CD14-positive monocyte (primary cell): ENCODE measurements at regions not wholly inside any gene's neighbourhood (a gene's known extent, or its start where the extent isn't known, plus 50 kb on each side); places are given as distances from the start of the nearest gene placed in this dataset.

Experiments used
- DNase-seq, 3 donors: peaks; one replicate each; pipeline ENCODE4 v3.0.0-alpha.2; 2011 to 2022
- H2AFZ ChIP-seq: 2 replicates; pipeline ENCODE4 v1.6.0; 2012; ENCODE audit warnings: mild to moderate bottlenecking, low read depth, low read length, inconsistent platforms; ENCODE audit not compliant: insufficient read depth, poor library complexity, severe bottlenecking
- H3K27ac ChIP-seq, 2 donors: 1 replicate in 1 of 2; 2 replicates in 1 of 2; pipeline ENCODE4 v1.5.1; 2012 to 2013; ENCODE audit warnings: low read length in 2 of 2, control low read depth in 1 of 2, inconsistent platforms in 1 of 2, low read depth in 1 of 2, mild to moderate bottlenecking in 1 of 2
- H3K27me3 ChIP-seq, 2 donors: one replicate each; pipeline versions ENCODE4 v1.6.0 to v1.6.1; 2011 to 2013; ENCODE audit warnings: low read length in 2 of 2; ENCODE audit not compliant: control insufficient read depth in 2 of 2, insufficient read depth in 2 of 2
- H3K36me3 ChIP-seq, 2 donors: replicated peaks in 1 of 2; 1 replicate in 1 of 2; 2 replicates in 1 of 2; pipeline versions ENCODE4 v1.5.1 to v1.6.1; 2012 to 2013; ENCODE audit warnings: low read length in 2 of 2, control low read depth in 1 of 2, inconsistent platforms in 1 of 2, mild to moderate bottlenecking in 1 of 2; ENCODE audit not compliant: insufficient read depth in 2 of 2, control insufficient read depth in 1 of 2
- H3K4me1 ChIP-seq, 2 donors: 1 replicate in 1 of 2; 2 replicates in 1 of 2; pipeline versions ENCODE4 v1.5.1 to v1.6.1; 2012 to 2013; ENCODE audit warnings: low read length in 2 of 2, control low read depth in 1 of 2, inconsistent platforms in 1 of 2, mild to moderate bottlenecking in 1 of 2, moderate library complexity in 1 of 2; ENCODE audit not compliant: insufficient read depth in 2 of 2, control insufficient read depth in 1 of 2
- H3K4me2 ChIP-seq: replicated peaks from 2 replicates; pipeline ENCODE3; 2012; ENCODE audit warnings: low read length, moderate library complexity, mild to moderate bottlenecking; ENCODE audit not compliant: poor library complexity, severe bottlenecking; ENCODE audit errors: extremely low read depth
- H3K4me3 ChIP-seq, 3 experiments: fragments of 200-600 bp in 1 of 3; sonication (generic) in 1 of 3; replicated peaks in 1 of 3; 1 replicate in 2 of 3; 2 replicates in 1 of 3; pipeline ENCODE4 v1.5.1; 2011 to 2013; ENCODE audit warnings: low read length in 3 of 3, mild to moderate bottlenecking in 3 of 3, control low read depth in 2 of 3, low read depth in 2 of 3, inconsistent platforms in 1 of 3, moderate library complexity in 1 of 3
- H3K79me2 ChIP-seq: 2 replicates; pipeline ENCODE4 v1.6.0; 2012; ENCODE audit warnings: mild to moderate bottlenecking, control low read depth, inconsistent platforms, low read length, moderate library complexity; ENCODE audit not compliant: insufficient read depth
- H3K9ac ChIP-seq: 2 replicates; pipeline ENCODE4 v1.6.0; 2017; ENCODE audit warnings: low read length, mild to moderate bottlenecking; ENCODE audit not compliant: insufficient read depth, poor library complexity, severe bottlenecking
- H3K9me3 ChIP-seq, 2 donors: replicated peaks in 1 of 2; 1 replicate in 1 of 2; 2 replicates in 1 of 2; pipeline versions ENCODE4 v1.5.1 to v1.6.1; 2012 to 2013; ENCODE audit warnings: low read length in 2 of 2, control low read depth in 1 of 2; ENCODE audit not compliant: control insufficient read depth in 1 of 2, insufficient read depth in 1 of 2
- H4K20me1 ChIP-seq: 2 replicates; pipeline ENCODE4 v1.6.0; 2012; ENCODE audit warnings: mild to moderate bottlenecking, low read length, control low read depth, moderate library complexity; ENCODE audit not compliant: insufficient read depth
- H3K27ac Mint-ChIP-seq, 7 donors: one replicate each; pipeline ENCODE4 v1.8.0; 2020; ENCODE audit warnings: mild to moderate bottlenecking in 7 of 7, mixed read lengths in 7 of 7, moderate library complexity in 6 of 7, inconsistent platforms in 2 of 7
- H3K27me3 Mint-ChIP-seq, 3 donors: one replicate each; pipeline ENCODE4 v1.8.0; 2021 to 2022; ENCODE audit warnings: low read depth in 3 of 3, mild to moderate bottlenecking in 3 of 3, mixed read lengths in 3 of 3, moderate library complexity in 3 of 3, inconsistent platforms in 1 of 3
- H3K36me3 Mint-ChIP-seq, 2 donors: one replicate each; pipeline ENCODE4 v1.8.0; 2020; ENCODE audit warnings: mixed read lengths in 2 of 2, inconsistent platforms in 1 of 2, mild to moderate bottlenecking in 1 of 2
- H3K4me1 Mint-ChIP-seq: one replicate; pipeline ENCODE4 v1.8.0; 2020; ENCODE audit warnings: mild to moderate bottlenecking, mixed read lengths
- H3K4me3 Mint-ChIP-seq, 2 donors: one replicate each; pipeline ENCODE4 v1.8.0; 2020; ENCODE audit warnings: mild to moderate bottlenecking in 2 of 2, mixed read lengths in 2 of 2, moderate library complexity in 1 of 2
- H3K9me3 Mint-ChIP-seq, 7 donors: one replicate each; pipeline ENCODE4 v1.8.0; 2020 to 2022; ENCODE audit warnings: mixed read lengths in 7 of 7, mild to moderate bottlenecking in 6 of 7, moderate library complexity in 6 of 7, inconsistent platforms in 2 of 7
- WGBS: methylation state at CpG from one replicate; pipeline ENCODE4 v1.1.5; 2013; ENCODE audit warnings: missing lambda C conversion rate; ENCODE audit not compliant: insufficient coverage; 5-methylcytosine and 5-hydroxymethylcytosine counted together
- intact Hi-C, 2 donors: fragments of 100-400 bp; cut with micrococcal nuclease; formaldehyde crosslinking; loops; one replicate each; pipeline versions ENCODE4 v1.15.0 to v1.15.1; 2023
- TF ChIP-seq, protein P1 (sequence below): fragments of 200-600 bp; IDR thresholded peaks from one replicate; pipeline ENCODE4 v1.8.0; 2022; ENCODE audit warnings: antibody characterized with exemption, mild to moderate bottlenecking

DNA sequence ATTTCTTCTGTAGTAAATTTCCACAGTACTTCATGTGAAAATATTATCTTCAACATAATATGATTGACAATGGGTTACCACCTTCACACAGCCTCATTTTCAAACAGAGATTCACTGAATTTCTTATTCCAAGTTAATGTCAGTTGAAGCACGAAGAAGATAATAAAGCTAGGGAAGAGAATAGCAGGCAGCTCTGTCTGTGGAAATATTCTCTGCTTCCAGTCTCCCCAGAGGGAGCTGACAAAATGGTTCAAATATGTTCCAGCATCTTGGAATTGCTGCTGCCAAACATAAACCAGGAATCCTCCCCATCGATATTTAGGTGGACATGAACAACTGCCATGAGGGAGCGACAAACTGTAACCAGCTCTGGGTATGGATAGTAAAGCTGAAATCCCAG is 224.8 kb downstream of the GJA1 start:
- peaks cover 2% of the 10 kb centered on the region for H3K4me1 Mint-ChIP-seq
- no peak overlapping the region for H3K4me3 Mint-ChIP-seq
- peaks cover 0 to 5% (median 0%) of the 10 kb centered on the region in 7 donors for H3K9me3 Mint-ChIP-seq

DNA sequence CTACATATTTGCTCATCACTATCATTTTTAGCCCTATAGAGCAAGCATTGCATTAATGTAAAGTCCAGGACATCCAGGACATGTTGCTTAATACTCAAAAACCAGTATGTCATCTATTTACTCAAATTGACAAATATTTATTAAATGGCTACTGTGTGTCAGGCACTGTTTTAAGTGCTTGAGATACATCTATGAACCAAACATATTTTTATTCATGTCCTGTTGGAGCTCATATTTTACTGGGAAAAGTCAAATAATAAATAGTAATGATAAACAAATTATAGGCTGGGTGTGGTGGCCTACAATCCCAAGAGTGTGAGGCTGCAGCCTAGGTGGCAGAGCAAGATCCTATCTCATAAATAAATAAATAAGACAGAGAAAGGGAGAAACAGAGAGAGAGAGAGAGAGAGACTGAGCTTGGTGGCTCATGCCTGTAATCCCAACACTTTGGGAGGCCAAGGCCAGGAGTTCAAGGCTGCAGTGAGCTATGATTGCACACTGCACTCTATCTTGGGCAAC is 227.9 kb downstream of the GJA1 start:
- no peak for DNase-seq
- Mint-ChIP-seq H3K36me3 (no peaks in the 10 kb centered on the region), H3K27me3 (no peaks in the 10 kb centered on the region), H3K4me3 (no peak overlapping the region), H3K4me1 (peaks cover 12% of the 10 kb centered on the region), H3K9me3 (peaks cover 0 to 5% (median 0%) of the 10 kb centered on the region in 7 donors), H3K27ac (no peak overlapping the region)
- Histone ChIP-seq H3K4me2 (no peak overlapping the region), H3K4me1 (no peaks in the 10 kb centered on the region), H3K27ac (no peak overlapping the region), H3K9me3 (no peaks in the 10 kb centered on the region), H3K9ac (no peak overlapping the region), H3K27me3 (no peaks in the 10 kb centered on the region), H2AFZ (no peak overlapping the region), H3K79me2 (no peaks in the 10 kb centered on the region), H3K36me3 (no peaks in the 10 kb centered on the region), H3K4me3 (no peak overlapping the region), H4K20me1 (no peaks in the 10 kb centered on the region)
- TF ChIP-seq, protein P1, sequence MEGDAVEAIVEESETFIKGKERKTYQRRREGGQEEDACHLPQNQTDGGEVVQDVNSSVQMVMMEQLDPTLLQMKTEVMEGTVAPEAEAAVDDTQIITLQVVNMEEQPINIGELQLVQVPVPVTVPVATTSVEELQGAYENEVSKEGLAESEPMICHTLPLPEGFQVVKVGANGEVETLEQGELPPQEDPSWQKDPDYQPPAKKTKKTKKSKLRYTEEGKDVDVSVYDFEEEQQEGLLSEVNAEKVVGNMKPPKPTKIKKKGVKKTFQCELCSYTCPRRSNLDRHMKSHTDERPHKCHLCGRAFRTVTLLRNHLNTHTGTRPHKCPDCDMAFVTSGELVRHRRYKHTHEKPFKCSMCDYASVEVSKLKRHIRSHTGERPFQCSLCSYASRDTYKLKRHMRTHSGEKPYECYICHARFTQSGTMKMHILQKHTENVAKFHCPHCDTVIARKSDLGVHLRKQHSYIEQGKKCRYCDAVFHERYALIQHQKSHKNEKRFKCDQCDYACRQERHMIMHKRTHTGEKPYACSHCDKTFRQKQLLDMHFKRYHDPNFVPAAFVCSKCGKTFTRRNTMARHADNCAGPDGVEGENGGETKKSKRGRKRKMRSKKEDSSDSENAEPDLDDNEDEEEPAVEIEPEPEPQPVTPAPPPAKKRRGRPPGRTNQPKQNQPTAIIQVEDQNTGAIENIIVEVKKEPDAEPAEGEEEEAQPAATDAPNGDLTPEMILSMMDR: no peak
- intact Hi-C loops: no loop called here

More for the DNA sequence above, 224.8 kb downstream of the GJA1 start:
- H3K27me3 Mint-ChIP-seq: no peaks in the 10 kb centered on the region
- H3K4me3 ChIP-seq: no peak overlapping the region
- H3K4me1 ChIP-seq: no peaks in the 10 kb centered on the region
- H3K27ac ChIP-seq: no peak overlapping the region
- no peak overlapping the region for H3K9ac ChIP-seq
- H3K36me3 Mint-ChIP-seq: no peaks in the 10 kb centered on the region
- H3K36me3 ChIP-seq: no peaks in the 10 kb centered on the region
- 100% methylated on average over 1 of the region's 3 CpGs for WGBS
- TF ChIP-seq, protein P1: no peak
- no peak overlapping the region for H3K27ac Mint-ChIP-seq
- H3K9me3 ChIP-seq: no peaks in the 10 kb centered on the region
- H2AFZ ChIP-seq: no peak overlapping the region
- intact Hi-C loops: no loop called here
- H4K20me1 ChIP-seq: no peaks in the 10 kb centered on the region
- no peaks in the 10 kb centered on the region for H3K27me3 ChIP-seq
- no peak for DNase-seq
- no peaks in the 10 kb centered on the region for H3K79me2 ChIP-seq
- no peak overlapping the region for H3K4me2 ChIP-seq
